IPS DF 6.9 (cell line): ENCODE measurements at regions not wholly inside any gene's neighbourhood (a gene's known extent, or its start where the extent isn't known, plus 50 kb on each side); places are given as distances from the start of the nearest gene placed in this dataset.
"Not testable (repeated sequence)": the region's sequence is repeated elsewhere in the genome, so short reads cannot be mapped to it uniquely, and the experiment has no call there.

Experiments used
- DNase-seq: peaks from one replicate; pipeline ENCODE4 v3.0.0-alpha.2; 2013; ENCODE audit warnings: low read depth, low spot score
- H3K27ac ChIP-seq: one replicate; pipeline ENCODE4 v1.5.1; 2013; ENCODE audit warnings: low read length, control low read depth
- H3K27me3 ChIP-seq: 2 replicates; pipeline ENCODE4 v1.6.1; 2013; ENCODE audit warnings: mild to moderate bottlenecking, low read length; ENCODE audit not compliant: control insufficient read depth, insufficient read depth
- H3K36me3 ChIP-seq: 2 replicates; pipeline ENCODE4 v1.6.1; 2013; ENCODE audit warnings: low read length; ENCODE audit not compliant: control insufficient read depth, insufficient read depth
- H3K4me1 ChIP-seq: 2 replicates; pipeline ENCODE4 v1.6.1; 2013; ENCODE audit warnings: low read length; ENCODE audit not compliant: control insufficient read depth, insufficient read depth
- H3K4me3 ChIP-seq: 2 replicates; pipeline ENCODE4 v1.5.1; 2013; ENCODE audit warnings: mild to moderate bottlenecking, low read length
- H3K9me3 ChIP-seq: 2 replicates; pipeline ENCODE4 v1.6.1; 2013; ENCODE audit warnings: low read length, inconsistent platforms; ENCODE audit not compliant: control insufficient read depth, insufficient read depth
- WGBS: extraction: QIAGEN DNeasy Blood & Tissue Kit; methylation state at CpG from one replicate; pipeline ENCODE4 v1.1.7; 2013; ENCODE audit warnings: mixed read lengths, missing lambda C conversion rate; ENCODE audit not compliant: insufficient read length, insufficient coverage; 5-methylcytosine and 5-hydroxymethylcytosine counted together

GRCh38 chr11:122404571-122404970 is 251.0 kb upstream of the UBASH3B start:
- Histone ChIP-seq H3K4me1 (no peaks in the 10 kb centered on the region), H3K9me3 (no peaks in the 10 kb centered on the region), H3K27ac (no peak overlapping the region), H3K36me3 (no peaks in the 10 kb centered on the region), H3K27me3 (no peaks in the 10 kb centered on the region), H3K4me3 (no peak overlapping the region)
- no peak for DNase-seq

DNA sequence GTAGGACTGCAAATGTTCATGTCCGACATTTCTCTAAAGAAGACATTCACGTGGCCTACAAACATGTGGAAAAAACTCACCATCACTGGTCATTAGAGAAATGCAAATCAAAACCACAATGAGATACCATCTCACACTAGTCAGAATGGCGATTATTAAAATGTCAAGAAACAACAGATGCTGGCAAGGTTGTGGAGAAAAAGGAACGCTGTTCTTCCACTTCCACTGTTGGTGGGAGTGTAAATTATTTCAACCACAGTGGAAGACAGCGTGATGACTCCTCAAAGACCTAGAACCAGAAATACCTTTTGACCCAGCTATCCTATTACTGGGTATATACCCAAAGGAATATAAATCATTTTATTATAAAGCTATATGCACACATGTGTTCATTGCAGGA is 253.9 kb upstream of the UBASH3B start:
- DNase-seq, H3K4me3 ChIP-seq, H3K27ac ChIP-seq, H3K36me3 ChIP-seq, H3K4me1 ChIP-seq, H3K27me3 ChIP-seq, H3K9me3 ChIP-seq: not testable (repeated sequence)
- WGBS, result no CpG with 5 or more reads among the region's 5 CpGs

DNA sequence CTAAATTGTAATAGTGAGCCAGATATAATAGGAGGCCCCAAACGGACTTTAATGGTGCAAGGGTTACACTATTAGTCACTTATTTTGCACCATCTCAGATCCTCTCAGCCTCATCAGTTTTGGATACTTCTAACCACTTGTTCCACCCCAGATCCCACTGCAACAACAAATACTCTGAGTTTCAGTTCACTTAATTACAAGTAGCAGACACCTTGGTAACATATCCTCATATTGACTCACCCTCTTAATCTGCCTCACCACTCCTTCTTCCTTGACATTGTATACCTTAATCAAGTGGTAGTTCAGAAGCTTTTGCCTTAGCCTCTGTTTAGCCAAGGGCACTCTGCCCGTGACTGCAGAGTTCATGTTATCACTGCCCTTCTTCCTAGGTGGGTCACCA is 256.1 kb upstream of the UBASH3B start:
- Histone ChIP-seq H3K4me3 (no peak overlapping the region), H3K27ac (no peak overlapping the region), H3K9me3 (no peaks in the 10 kb centered on the region), H3K4me1 (no peaks in the 10 kb centered on the region), H3K36me3 (no peaks in the 10 kb centered on the region), H3K27me3 (no peaks in the 10 kb centered on the region)
- no CpG with 5 or more reads among the region's 2 CpGs for WGBS
- no peak for DNase-seq

DNA sequence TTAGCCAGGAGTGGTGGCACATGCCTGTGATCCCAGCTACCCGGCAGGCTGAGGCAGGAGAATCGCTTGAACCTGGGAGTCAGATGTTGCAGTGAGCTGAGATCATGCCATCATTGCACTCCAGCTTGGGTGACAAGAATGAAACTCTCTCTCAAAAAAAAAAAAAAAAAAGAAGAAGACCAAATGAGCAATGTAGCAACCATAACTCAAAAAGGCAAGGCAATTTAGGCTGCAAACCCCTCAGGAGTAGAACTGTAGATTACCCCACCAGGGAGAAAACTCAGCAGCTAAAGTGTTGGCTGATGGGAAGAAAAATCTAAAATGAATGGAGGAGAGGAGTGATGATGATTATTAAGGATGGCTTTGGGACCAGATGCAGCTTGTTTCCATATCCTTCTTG is 256.7 kb upstream of the UBASH3B start:
- Histone ChIP-seq H3K27ac (no peak overlapping the region), H3K27me3 (no peaks in the 10 kb centered on the region), H3K36me3 (no peaks in the 10 kb centered on the region), H3K4me3 (no peak overlapping the region), H3K4me1 (no peaks in the 10 kb centered on the region), H3K9me3 (no peaks in the 10 kb centered on the region)
- no CpG with 5 or more reads among the region's 2 CpGs for WGBS
- DNase-seq, result no peak

GRCh38 chr11:122398167-122398566 is 257.4 kb upstream of the UBASH3B start:
- Histone ChIP-seq H3K4me3 (no peak overlapping the region), H3K4me1 (no peaks in the 10 kb centered on the region)
- WGBS, result no CpG with 5 or more reads among the region's 1 CpG

DNA sequence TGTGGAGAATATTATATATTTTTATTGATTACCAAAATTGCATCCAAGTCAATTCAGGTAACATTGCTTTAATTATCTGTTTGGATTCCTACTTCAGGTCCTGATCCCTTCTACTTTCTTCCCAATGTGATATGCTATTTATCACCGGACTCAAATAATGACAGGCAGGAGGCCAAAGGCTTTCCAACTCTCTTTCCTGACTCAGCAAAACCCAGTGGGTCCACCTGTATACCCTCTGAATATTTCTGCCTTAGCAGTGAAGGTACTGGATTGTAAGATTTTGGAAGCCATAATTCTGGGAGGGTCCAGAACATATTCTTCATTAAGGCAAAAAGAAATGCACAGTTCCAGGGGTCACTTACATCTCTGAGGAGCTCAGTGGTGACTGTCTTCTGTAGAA is 260.2 kb upstream of the UBASH3B start:
- no peak overlapping the region for H3K4me3 ChIP-seq
- no peaks in the 10 kb centered on the region for H3K4me1 ChIP-seq
- WGBS, result no CpG with 5 or more reads among the region's 1 CpG
- no peaks in the 10 kb centered on the region for H3K27me3 ChIP-seq
- DNase-seq, result no peak
- no peaks in the 10 kb centered on the region for H3K36me3 ChIP-seq
- no peak overlapping the region for H3K27ac ChIP-seq
- no peaks in the 10 kb centered on the region for H3K9me3 ChIP-seq

More at GRCh38 chr11:122398167-122398566, 257.4 kb upstream of the UBASH3B start:
- Histone ChIP-seq H3K27ac (no peak overlapping the region), H3K36me3 (no peaks in the 10 kb centered on the region), H3K27me3 (no peaks in the 10 kb centered on the region), H3K9me3 (no peaks in the 10 kb centered on the region)
- no peak for DNase-seq

- WGBS, result no CpG with 5 or more reads among the region's 3 CpGs
- Histone ChIP-seq H3K9me3 (no peaks in the 10 kb centered on the region), H3K4me3 (no peak overlapping the region), H3K27ac (no peak overlapping the region), H3K36me3 (no peaks in the 10 kb centered on the region), H3K27me3 (no peaks in the 10 kb centered on the region), H3K4me1 (no peaks in the 10 kb centered on the region)
- DNase-seq, result no peak
These were observed 261.2 kb upstream of the UBASH3B start for GRCh38 chr11:122394313-122394712.

- DNase-seq, result no peak
- H3K27me3 ChIP-seq, result no peaks in the 10 kb centered on the region
- no CpG with 5 or more reads among the region's 4 CpGs for WGBS
These were observed 262.2 kb upstream of the UBASH3B start for GRCh38 chr11:122393209-122393860.

DNA sequence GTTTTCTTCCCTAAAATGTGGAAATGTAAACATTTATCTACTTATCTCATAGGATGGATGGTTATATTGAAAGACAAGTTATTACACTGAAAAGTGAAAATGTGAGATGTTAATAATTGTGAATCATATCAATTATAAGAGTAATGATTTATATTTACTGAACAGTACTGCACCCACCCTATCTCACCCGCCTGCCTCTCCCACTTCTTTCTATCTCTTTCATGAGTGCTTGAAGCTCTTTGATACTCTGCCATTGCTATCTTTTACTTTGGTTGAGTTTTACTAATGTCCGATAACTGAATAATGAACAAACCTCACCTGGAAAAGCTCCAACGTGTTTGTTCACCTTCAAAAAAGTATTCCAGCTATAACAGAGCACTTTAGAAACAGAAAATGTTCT is 263.0 kb upstream of the UBASH3B start:
- no peaks in the 10 kb centered on the region for H3K27me3 ChIP-seq
- WGBS, result no CpG with 5 or more reads among the region's 3 CpGs
- DNase-seq, result no peak

More at GRCh38 chr11:122393209-122393860, 262.2 kb upstream of the UBASH3B start:
- Histone ChIP-seq H3K4me1 (no peaks in the 10 kb centered on the region), H3K36me3 (no peaks in the 10 kb centered on the region), H3K27ac (no peak overlapping the region), H3K4me3 (no peak overlapping the region), H3K9me3 (no peaks in the 10 kb centered on the region)

GRCh38 chr11:122391049-122391448 is 264.5 kb upstream of the UBASH3B start:
- H3K36me3 ChIP-seq, result no peaks in the 10 kb centered on the region
- no peak overlapping the region for H3K4me3 ChIP-seq
- no peaks in the 10 kb centered on the region for H3K27me3 ChIP-seq
- no peaks in the 10 kb centered on the region for H3K4me1 ChIP-seq
- DNase-seq, result no peak
- no peaks in the 10 kb centered on the region for H3K9me3 ChIP-seq
- H3K27ac ChIP-seq, result no peak overlapping the region

More for the DNA sequence above, 263.0 kb upstream of the UBASH3B start:
- no peaks in the 10 kb centered on the region for H3K4me1 ChIP-seq
- no peak overlapping the region for H3K27ac ChIP-seq
- H3K9me3 ChIP-seq, result no peaks in the 10 kb centered on the region
- H3K36me3 ChIP-seq, result no peaks in the 10 kb centered on the region
- no peak overlapping the region for H3K4me3 ChIP-seq

- no CpG with 5 or more reads among the region's 1 CpG for WGBS
- Histone ChIP-seq H3K27ac (no peak overlapping the region), H3K27me3 (no peaks in the 10 kb centered on the region), H3K4me3 (no peak overlapping the region), H3K36me3 (no peaks in the 10 kb centered on the region), H3K9me3 (no peaks in the 10 kb centered on the region), H3K4me1 (no peaks in the 10 kb centered on the region)
- no peak for DNase-seq
These were observed 267.2 kb upstream of the BLID start for GRCh38 chr11:122383186-122383585.
